Stimulated activated CD4-positive, alpha-beta T cell treated with anti-CD3 and anti-CD28 coated beads, Interleukin-15, amount 100 ng/mL, for 1 hour (primary cell): ENCODE measurements at regions not wholly inside any gene's neighbourhood (a gene's known extent, or its start where the extent isn't known, plus 50 kb on each side); places are given as distances from the start of the nearest gene placed in this dataset.

ENCODE experiments used
- DNase-seq, 2 donors: peaks; one replicate each; pipeline ENCODE4 v3.0.0-alpha.2; 2020; ENCODE audit warnings: low read depth in 1 of 2, low spot score in 1 of 2

DNA sequence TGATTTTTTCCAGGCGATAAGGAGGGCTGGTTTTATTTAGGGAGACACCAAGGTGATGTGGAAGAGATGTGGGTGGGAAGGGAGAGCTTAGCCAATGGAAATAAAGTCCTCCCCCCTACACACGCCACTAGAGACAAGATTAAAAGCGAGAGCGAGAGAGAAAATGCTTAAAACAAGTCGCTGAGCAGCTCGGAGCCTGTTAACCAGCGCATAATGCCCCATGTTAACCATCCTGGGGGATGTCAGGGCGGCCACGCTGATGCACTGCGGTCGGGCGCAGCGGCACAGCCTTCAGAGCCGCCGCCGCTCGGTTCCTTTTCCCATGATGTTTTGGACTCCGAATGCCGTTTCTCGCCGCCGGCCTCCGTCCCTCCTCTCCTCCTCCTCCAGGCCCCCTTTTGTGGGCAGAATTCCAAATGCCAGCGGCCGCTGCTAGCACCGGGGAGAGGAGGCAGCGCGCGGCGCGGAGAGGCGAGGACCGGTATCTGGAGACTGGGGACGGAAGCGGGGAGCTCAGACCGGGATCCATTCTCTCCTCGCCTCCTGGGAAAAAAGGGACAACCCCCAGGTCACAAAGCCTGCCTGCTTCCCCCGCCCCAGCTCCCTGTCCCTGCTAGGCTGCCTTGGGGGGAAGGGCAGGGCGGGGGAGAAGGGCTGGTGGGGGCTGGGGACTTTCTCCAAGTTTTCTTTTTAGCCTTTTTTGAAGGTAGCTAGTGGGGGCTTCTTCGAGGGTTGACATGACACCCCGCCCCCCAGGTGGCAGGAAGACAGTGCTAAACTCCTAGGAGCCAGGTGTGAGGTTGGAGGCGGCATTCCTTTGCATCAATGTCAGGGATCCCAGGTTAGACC lies 98.1 kb upstream of the CCL2 start:
- DNase-seq: no peak

DNA sequence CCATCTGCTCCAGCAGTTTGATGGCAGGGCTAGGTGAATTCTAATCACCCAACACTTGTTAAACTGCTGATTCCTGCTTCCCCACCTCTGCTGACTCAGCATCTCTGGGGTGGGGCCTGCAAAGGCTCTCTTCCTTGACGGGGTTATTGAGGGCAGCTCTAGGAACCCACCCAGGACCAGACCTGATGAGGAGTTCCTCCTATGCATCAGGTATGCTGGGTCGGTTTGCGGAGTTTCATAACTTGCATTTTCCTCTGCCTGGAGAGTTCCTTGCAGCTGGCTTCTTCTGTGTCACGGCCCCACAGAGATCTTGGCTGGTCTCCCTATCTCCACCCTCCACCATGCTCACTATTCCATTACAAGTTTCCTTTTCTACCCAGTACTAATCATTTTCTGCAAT lies 93.4 kb upstream of the CCL2 start:
- no peak for DNase-seq

DNA sequence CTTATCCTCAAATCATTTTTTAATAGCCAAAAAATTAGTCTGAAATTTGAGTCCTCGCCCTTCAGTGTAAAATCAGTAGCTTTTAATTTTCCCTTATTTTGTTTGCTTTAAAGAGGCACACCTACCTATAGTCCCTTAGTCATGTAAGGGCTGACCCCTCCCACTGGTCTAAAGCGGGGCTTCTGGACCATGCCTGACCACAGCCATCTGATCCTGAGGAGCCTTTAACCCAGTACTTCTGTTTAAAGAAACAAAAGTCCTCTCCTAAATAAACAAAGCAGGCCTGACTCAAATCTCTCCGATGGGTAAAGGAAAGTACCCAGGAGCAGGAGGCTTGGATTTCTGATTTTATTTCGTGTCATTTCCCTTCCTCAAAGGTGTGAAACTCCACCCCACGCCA lies 92.0 kb upstream of the CCL2 start:
- no peak for DNase-seq

DNA sequence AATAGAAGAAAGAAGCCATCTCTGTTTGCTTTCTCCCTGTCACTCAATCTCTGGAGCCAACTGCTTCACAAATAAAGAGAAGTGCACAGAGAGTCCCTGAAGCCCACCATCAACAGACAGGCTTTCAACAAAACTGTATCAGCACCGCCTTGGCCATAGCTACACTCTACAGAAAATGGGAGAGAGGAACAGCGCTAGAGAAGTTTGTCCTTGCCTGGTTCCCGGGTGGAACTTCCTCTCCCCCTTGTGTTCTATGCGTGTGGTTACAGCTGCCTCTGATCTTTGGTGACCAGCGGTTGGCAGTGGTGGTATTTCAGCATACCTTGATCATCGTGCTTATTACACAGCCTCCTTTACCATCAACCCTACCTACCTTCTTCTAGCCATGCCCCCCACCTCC lies 91.4 kb upstream of the CCL2 start:
- no peak for DNase-seq

DNA sequence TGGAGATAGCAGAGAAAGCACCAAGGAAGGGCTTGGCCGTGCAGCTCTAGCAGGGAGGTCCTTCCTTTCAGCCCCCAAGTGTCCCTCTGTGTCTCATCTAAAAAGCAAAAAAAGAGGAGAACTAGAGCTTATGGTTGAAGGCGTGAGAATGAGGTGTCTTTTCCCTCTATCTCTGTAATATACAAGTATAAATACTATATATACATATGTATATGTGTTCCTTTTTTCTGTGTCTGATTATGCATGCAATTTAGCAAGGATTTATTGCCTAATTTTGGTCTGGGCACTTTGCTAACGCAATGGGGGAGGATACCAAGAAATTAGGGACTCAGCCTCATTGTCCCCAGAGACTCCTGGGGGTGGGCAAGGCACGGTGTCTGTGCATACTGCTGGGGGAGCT lies 90.2 kb upstream of the CCL2 start:
- no peak for DNase-seq

DNA sequence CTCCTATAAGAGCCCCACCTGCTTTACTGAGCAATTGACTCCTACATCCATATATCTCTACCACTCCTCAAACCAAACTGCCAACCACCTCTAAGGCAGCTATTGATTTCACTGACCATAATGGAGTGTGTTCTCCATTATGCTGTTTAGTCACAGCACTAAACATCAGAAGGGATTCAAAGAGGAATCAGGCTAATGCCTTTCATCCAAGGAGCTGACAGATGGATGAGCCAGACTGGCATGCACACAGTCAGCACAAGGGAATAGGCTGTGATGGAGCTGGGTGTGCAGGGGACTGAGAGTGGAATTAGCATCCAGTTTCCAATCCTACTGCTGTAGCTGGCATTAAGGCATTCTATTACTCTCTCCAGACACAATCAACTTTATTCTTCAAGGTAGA lies 88.7 kb upstream of the CCL2 start:
- no peak for DNase-seq

DNA sequence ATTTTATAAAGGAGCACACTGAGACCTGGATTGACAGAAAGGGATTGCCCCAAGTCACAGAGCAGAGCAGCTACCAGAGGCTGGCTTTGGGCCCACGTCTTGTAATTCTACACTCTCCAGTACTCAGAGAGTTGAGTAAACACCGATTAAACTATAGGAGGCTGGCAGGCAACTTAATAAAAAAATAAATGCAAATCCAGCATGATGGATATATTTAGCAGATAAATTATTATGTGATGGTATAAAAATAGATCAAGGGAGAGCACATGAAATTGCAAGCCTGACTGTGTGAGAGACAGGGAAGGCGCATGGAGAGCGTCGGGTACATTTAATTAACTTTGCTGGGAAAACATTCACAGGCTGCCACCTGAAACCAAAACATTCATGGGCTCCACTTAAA lies 87.7 kb upstream of the CCL2 start:
- no peak for DNase-seq

DNA sequence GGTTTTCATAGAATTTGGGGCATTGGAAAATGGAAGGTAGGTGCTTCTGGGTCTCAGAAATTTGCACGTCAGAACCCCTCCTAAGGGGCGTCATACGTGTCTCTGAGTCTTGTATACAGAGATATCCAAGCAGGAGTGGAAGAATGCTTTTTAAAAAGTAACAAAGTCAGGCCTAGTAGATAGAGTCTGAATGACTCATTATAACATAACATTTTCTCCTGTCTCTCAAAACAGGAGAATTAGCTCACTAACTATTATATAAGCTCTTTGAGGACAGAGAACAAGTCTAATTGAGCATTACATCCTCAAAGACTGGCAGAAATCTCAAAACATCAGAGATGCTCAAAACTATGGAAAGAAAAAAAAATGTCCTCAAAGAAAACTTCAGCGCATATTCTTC lies 86.1 kb upstream of the CCL2 start:
- DNase-seq: no peak

DNA sequence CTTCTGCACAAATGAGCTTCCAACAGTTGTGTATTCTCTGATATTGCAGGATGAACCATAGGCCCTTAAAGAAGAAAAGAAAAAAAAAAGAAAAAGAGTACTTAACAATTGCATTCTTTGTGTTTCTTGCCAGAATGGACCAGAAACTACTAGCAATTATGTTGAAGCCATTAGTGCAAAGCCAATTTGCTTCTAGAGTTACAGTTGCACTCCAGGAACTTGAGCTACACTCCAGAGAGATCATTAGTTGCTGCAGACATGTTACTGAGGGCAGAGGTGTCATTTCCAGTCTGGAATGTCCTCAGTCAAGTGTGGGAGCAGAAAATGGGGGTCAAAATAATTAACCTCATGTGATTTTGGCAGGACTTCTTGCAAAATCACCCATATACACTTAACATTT lies 85.6 kb upstream of the CCL2 start:
- DNase-seq: no peak

DNA sequence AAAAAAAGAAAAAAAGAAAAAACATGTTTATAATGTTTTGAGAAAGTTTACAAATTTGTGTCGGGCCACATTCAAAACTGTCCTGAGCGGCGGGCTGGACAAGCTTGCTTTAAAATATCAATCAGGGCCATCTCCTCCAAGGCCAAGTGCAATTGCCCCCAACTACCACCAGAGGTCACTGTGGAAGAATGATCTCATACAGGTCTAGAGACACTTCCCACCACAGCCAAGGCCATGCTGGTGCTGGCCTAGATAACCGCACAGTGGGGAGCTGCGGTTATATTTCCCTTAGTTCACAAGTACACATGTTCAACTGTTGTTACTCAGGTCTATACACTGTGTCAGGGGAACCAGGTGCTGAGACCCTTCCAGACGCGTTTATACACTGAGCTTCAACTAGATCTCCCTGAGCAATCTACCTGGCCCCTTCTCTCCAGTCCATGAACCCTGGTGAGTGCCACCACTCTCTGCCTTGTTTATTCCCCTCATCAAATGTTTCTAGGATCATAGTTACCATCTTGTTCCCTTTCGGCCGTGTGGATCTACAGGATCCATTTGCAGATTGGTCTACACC lies 83.8 kb upstream of the CCL2 start:
- peak in 1 of 2 donors; percentile 17 for DNase-seq

DNA sequence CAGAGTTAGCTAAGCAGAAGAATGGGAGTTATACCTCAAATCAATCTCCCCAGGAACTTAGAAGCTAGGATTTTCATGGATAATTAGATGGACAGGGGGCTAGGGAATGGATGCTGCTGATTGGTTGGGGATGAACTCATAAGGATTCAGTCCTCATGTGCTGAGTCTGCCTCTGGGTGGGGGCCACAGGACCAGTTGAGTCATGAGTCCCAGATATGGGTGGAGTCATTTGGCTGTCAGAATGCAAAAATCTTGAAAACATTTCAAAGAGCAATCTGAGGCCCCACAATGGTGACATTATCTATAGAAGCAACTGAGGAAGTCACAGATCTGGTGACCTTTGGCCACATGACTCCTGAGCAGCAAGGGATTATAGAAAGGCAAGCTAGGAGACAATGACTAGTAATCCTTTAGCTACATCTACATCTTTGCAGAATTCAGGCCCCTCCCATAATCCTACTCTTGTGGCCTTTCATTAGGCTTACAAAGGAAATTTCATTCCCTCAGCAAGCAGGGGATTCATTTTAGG lies 82.6 kb upstream of the CCL2 start:
- DNase-seq: no peak

DNA sequence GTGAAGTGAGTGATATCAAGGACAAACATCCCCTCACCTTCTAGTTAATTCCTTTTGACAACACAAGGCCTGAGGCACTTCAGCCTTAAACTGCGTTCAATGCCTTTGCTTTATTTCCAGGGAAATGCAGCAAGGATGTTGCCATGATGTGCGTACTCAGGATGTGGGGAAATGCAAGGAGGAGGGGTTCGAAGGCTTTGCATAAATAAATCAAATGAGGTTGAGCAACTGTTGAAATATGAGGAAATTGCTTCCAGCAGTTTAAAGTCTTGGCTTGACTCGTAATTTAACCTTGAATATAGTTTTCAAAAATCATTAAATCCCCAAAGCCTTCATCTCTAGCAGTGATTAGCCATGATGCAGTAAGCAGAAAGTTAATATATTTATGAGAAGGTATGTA lies 81.8 kb upstream of the CCL2 start:
- no peak for DNase-seq

DNA sequence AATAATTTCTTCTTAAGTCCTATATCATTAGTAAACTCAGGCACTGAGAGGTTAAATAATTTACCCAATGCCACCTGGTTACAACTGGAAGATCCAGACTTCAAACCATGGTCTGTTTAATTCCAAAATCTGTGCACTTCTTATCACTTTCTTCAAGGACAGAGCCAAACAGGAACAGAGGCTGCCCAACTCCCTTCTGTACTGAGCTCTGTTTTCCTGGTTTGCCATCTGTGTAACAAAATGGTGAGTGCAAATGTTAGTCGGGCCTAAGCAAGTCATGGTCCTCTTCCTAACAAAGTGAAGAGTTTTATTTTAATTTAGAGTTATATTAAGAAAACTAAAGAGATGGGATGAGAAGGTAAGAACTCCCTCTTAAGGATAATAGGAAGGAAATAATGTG lies 80.6 kb upstream of the CCL2 start:
- DNase-seq: no peak

DNA sequence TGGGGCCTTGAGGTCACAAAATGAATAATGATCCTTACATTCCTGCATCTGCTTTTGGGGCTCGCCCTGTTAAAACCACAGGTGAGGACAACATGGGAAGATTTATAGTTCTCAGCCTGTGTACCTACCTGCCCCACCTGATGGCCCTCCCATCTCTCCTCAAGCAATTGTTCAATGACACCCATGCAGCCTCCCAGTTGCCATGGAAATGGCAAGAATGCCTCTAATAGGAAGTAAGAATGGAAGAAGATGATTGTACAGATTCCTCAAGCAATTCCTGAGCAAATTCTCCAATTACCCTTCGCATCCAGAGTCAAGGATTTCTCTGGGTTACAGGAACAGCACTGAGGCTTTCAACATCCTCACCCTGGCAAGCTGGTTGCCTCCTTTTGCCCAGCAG lies 78.6 kb upstream of the CCL2 start:
- no peak for DNase-seq

DNA sequence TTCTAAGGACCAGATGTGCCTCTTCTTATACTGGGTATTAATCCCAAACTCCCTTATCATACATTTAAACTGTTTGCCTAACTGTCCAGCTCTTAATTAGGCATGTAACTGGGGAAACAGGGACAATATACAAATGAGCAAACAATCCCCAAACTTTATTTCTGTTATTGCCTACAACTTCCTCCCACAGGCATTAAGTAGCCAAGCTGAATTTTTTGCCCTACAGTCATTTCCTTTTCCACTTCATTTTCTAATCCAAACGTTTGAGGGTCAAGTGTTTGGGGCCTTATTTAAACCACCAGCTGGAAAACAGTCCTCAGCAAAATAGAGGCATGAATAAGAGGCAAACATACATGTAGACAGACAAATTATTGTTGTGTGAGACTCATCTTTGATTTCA lies 77.4 kb upstream of the CCL2 start:
- DNase-seq: no peak

DNA sequence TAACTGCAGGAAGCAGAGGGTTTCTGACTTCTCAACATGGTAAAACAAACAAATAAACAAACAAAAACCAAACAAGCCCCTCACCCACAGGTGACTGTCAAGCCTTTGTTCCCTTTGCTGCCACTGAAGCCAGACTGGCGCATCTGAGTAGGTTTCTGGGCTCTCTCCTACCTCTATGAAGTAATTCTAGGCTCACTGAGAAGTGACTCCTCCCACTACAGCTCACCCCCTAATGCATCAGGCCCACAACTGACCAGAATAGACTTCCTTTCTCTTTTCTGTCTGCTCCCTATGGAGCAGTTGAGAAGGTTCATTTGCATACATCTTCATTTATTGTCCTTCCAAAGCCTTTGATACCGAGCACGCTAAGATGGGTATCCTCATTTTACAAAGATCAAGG lies 77.0 kb upstream of the CCL2 start:
- no peak for DNase-seq

DNA sequence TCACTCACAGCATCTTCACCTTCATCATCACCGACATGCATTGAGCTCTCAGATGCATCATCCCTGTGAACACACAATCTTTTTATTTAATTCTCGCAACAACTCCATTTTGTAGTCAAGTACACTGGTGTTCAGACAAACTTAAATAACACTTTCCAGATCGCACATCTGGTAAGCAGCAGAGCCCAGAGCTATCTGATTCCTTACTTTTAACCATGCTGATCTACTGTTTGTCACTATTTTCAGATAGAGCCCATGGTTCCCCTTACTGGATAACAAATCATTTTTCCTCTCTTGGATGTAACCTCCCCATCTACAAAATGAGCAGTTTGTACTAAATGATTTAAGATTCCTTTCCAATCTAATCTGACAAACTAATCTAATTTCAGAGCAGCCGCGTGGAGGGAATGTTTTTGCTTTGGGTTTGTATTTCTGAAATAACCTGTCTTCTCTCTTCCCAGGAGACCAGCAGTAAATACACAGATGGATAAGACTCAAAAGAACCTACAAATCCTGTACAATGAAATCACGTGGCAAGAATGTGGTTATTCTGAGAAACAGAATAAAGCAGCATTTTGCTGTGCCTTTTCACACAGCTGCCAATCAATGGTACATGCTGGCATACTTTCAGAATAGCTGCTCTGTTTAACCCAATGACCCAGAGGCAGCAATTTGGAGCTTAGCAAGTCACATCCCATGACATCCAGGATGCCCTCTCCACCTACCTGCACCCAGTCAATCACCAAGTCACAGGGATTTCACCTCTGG lies 72.9 kb upstream of the CCL2 start:
- no peak for DNase-seq

DNA sequence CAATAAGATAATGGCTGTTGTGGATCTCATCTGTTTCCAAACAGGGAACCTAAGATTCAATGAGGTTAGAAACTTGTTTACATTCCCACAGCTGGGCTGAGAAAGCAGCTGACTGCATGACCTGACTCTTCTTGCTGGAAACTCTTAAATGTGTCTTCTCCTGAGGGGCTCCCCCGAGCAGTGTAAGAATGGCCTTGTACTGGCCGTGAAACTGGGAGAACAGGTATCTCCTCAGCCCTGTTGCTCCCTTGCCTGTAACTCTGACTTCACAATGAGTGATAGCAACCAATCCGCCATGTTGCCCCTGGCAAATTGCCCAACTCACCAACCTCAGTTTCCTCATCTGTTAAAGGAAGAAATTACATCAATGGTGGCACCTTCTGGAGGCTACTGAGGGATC lies 59.1 kb upstream of the CCL2 start:
- no peak for DNase-seq

DNA sequence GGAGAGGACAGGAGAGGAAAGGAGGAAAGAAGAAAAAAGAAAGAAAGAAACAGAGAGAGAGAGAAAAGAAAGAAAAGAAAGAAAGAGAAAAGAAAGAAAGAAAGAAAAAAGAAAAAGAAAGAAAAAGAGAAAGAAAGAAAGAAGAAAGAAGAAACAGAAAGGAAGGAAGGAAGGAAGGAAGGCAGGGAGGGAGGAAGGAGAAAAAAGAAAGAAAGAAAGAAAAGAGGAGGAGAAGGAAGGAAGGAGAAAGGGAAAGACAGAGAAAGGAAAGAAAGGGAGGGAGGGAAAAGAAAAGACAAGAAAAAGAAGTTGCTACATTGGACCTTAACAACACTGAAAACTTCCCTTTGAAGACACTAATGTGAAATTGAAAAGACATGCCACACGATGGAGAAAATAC lies 56.6 kb upstream of the CCL2 start:
- DNase-seq: no peak

DNA sequence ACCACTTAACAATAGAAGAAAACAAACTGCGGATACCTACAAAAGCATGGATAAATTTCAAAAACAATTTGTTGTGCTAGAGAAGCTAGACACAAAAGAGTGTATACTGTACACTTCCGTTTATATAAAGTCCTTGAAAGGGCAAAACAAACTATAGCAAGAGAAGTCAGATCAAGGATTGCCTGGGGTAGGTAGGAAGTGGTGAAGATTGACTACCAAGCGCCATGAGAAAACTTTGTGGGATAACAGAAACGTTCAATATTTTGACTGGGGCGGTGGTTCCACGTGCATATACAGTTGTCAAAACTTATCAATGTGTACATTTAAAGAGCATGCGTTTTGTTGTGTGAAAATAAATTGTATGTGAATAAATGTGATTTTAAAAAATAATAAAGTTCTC lies 55.6 kb upstream of the CCL2 start:
- DNase-seq: no peak

DNA sequence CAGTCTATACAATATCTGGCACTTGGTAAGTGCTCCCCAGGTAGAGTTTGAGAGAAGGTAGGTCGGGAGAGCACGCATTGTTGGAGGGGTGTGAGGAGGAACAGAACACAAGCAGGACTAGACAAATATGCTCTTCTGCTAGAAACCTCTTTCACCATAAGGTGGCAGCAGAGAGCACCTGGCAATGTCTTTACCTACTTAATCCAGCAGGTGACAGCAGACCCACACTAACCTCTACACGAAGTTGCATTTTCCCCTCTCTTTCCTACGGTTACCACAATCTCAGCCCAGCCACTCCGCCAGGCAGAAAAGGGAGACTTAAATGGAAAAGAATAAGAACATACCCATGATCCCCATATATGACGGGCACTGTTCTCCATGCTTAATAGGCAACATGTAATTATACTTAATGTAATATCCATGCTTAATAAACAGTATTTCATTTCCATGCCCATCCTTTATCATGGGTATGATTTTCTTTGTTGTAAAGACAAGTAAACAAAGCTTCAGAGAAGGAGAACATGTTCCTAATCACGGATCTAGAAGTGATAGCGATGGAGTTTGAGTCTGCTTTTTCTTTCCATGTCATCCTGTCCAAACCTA lies 55.1 kb upstream of the CCL2 start:
- DNase-seq: peak; percentile 12 to 17

DNA sequence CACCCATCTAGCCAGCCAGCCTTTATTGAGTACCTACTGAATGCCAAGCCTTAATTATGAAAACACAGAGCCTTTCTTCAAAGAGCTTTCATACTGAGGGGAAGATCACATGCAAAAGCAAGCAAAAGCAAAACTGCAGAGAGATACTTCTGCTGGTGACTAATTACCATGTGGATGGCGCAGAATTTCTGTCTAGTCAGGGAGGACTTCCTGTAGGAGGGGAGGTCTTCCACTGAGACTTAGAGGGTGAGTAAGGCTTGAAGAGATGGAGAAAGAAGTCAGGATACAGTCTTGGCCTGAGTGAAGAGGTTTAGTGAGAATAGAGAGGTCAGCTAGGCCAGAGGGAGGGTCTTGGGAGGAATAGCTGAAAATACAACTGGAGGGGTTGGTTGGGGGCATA lies 53.9 kb upstream of the CCL2 start:
- no peak for DNase-seq
